ENCODE measurements at regions not wholly inside any gene's neighbourhood (a gene's known extent, or its start where the extent isn't known, plus 50 kb on each side); places are given as distances from the start of the nearest gene placed in this dataset.

DNA sequence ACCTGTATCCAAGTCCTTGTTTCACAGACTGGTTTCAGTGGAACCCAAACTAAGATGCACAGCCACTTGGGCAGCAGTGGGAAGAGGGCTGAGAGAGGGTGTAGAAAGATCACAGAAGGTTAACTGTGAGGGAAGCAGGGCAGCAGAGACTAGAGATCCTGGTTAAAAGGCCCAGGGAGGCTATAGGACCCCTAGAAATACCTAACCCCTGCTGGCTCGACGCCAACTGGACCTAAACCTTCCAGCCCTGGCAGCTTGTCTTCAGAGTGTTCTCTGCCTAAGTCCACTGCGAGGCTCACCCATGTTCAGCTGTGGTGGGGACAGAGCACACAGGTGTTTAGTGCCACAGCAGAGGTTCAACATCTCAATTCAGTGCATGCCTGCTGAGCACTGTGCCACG, 96.5 kb downstream of the ZNF621 start:
- TF ChIP-seq, protein P1, sequence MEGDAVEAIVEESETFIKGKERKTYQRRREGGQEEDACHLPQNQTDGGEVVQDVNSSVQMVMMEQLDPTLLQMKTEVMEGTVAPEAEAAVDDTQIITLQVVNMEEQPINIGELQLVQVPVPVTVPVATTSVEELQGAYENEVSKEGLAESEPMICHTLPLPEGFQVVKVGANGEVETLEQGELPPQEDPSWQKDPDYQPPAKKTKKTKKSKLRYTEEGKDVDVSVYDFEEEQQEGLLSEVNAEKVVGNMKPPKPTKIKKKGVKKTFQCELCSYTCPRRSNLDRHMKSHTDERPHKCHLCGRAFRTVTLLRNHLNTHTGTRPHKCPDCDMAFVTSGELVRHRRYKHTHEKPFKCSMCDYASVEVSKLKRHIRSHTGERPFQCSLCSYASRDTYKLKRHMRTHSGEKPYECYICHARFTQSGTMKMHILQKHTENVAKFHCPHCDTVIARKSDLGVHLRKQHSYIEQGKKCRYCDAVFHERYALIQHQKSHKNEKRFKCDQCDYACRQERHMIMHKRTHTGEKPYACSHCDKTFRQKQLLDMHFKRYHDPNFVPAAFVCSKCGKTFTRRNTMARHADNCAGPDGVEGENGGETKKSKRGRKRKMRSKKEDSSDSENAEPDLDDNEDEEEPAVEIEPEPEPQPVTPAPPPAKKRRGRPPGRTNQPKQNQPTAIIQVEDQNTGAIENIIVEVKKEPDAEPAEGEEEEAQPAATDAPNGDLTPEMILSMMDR (IDR thresholded peaks at IDR 0.05; ENCODE audit: borderline replicate concordance, insufficient read depth, low read depth, low read length), result no peak
- H3K4me3 ChIP-seq (ENCODE audit: low read depth, low read length), result no peak overlapping the region

DNA sequence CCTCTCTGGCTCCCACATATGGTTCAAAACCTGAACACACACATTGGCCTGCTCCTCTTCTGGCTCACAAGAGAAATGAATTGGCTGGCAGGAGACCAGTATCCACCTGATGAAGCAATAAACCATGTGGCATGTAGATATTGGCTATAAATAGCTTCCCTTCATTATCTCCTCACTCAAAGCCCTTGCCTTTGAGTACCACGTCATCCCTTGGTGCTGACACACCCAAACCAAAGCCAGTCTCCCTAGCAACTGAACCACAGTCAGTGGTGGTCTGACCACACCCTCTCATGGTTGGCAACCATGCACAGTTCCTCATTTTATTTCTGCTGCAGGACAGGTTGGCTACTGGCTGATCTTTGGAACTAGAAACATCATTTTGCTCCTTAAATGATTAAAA, 98.8 kb downstream of the ZNF621 start:
- TF ChIP-seq, protein P1 (IDR thresholded peaks at IDR 0.05; ENCODE audit: borderline replicate concordance, insufficient read depth, low read depth, low read length), result no peak
- H3K4me3 ChIP-seq (ENCODE audit: low read depth, low read length), result no peak overlapping the region

DNA sequence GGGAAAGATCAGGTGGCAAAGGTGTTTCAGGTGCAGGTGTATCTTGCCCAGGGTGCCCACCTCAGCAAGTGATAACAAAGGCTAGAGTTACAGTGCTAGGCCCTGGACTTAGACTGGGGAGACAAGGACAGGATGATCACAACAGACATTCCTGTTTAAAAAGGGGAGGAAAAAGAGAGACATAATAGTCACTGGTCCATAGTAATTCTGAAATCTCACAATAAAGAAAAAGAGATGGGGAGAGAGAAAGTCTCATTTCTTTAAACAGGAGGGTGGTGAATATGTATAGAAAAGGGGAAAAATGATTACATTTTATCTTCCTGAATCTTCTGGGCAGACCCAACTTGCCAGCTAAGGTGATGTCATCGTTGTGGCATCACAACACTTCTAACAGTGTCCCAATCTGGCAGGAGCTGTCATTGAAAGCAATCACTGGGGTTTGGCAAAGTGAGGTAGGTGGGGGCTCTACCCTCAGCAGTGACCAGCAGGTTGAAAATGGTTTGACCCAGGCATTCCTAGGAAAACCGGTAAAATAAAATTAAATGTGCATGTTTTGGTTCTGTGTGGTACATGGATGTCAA, 99.5 kb downstream of the ZNF621 start:
- H3K4me3 ChIP-seq (ENCODE audit: low read depth, low read length), result no peak overlapping the region
- TF ChIP-seq, protein P1 (IDR thresholded peaks at IDR 0.05; ENCODE audit: borderline replicate concordance, insufficient read depth, low read depth, low read length), result no peak

GRCh38 chr3:40627095-40627494, 102.3 kb downstream of the ZNF621 start:
- H3K4me3 ChIP-seq (ENCODE audit: low read depth, low read length), result no peak overlapping the region
- TF ChIP-seq, protein P1 (IDR thresholded peaks at IDR 0.05; ENCODE audit: borderline replicate concordance, insufficient read depth, low read depth, low read length), result no peak

GRCh38 chr3:40628984-40629383, 104.2 kb downstream of the ZNF621 start:
- no peak overlapping the region for H3K4me3 ChIP-seq (ENCODE audit: low read depth, low read length)
- TF ChIP-seq, protein P1 (IDR thresholded peaks at IDR 0.05; ENCODE audit: borderline replicate concordance, insufficient read depth, low read depth, low read length), result no peak

DNA sequence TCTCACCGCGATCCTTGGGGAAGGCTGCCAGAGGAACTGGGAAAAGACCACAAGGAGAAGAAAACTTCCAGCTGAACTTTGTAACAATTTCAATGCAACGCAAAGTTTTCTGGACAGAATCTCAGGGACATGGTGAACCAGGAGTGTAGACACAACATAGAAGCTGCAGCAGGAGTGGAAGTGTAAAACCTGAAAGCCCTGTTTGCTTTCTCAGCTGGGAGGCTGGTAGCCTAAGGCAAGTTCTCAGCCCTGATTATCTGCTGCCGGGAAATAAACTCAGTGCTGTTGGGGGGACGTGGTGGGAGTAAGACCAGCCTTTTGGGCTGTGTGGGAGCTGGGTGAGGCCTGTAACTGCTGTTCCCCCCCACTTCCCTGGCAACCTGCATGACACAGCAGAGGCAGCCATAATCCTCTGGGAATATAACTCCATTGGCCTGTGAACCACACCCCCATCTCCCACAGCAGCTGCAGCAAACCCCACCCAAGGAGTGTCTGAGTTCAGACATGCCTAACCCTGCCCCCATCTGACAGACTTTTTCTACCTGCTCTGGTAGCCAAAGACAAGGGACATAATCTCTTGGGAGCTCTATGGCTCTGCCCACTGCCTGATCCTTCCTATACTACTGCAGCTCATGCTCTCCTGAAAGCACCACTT, 106.7 kb downstream of the ZNF621 start:
- TF ChIP-seq, protein P1 (IDR thresholded peaks at IDR 0.05; ENCODE audit: borderline replicate concordance, insufficient read depth, low read depth, low read length), result no peak

DNA sequence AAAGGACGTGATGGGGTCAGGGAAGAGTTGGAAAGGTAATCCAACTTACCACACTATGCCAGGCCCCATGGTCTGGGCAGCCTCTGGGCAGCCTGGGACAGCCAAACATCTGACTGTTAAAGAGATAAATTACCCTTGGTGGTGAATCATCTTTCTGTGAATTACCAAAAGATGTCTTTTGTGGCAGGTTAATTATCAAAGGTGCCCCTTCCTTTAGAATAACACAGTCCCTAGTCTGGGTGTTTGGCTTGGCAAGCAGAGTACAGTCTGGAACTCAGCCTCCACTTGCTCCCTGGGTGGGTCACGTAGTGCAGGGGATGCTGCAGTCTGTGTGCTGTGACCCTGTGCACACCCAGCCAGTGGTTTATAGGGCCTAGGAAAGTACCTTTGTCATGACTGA, 113.1 kb downstream of the ZNF621 start:
- no peak overlapping the region for H3K4me3 ChIP-seq (ENCODE audit: low read depth, low read length)
- TF ChIP-seq, protein P1 (IDR thresholded peaks at IDR 0.05; ENCODE audit: borderline replicate concordance, insufficient read depth, low read depth, low read length), result no peak

More for the DNA sequence above, 106.7 kb downstream of the ZNF621 start:
- no peak overlapping the region for H3K4me3 ChIP-seq (ENCODE audit: low read depth, low read length)

All from GM12875 (cell line).